ENCODE measurements at regions not wholly inside any gene's neighbourhood (a gene's known extent, or its start where the extent isn't known, plus 50 kb on each side); places are given as distances from the start of the nearest gene placed in this dataset.

- Histone ChIP-seq H3K27me3 (ENCODE audit: insufficient read depth in 3 of 3, low read length in 2 of 3) (no peaks in the 10 kb centered on the region), H3K27ac (no peak overlapping the region), H3K4me1 (no peaks in the 10 kb centered on the region), H3K4me3 (no peak overlapping the region), H3K9me3 (no peaks in the 10 kb centered on the region), H3K36me3 (ENCODE audit: insufficient read depth in 1 of 2, low read depth in 1 of 2) (no peaks in the 10 kb centered on the region)
- no peak for TF ChIP-seq CTCF (IDR thresholded peaks at IDR 0.05)
- intact Hi-C loops (cut with DNase I) = no loop called here
- DNase-seq (no peak), ATAC-seq (no peak)
- 77 to 86% (median 79%) methylated on average over 5 of the region's 5 CpGs for WGBS, 3 donors
Observed at GRCh38 chr16:77076839-77077238, 114.2 kb upstream of the MON1B start.

GRCh38 chr16:77077256-77077922 is 113.6 kb upstream of the MON1B start:
- ATAC-seq (no peak), DNase-seq (no peak)
- no peaks in the 10 kb centered on the region for H3K4me1 ChIP-seq
- H3K4me3 ChIP-seq = no peak overlapping the region
- H3K27me3 ChIP-seq (ENCODE audit: insufficient read depth in 3 of 3, low read length in 2 of 3) = no peaks in the 10 kb centered on the region
- no peak for TF ChIP-seq CTCF (IDR thresholded peaks at IDR 0.05)
- 50 to 57% (median 53%) methylated on average over 8 of the region's 8 CpGs for WGBS, 3 donors
- no peaks in the 10 kb centered on the region for H3K36me3 ChIP-seq (ENCODE audit: insufficient read depth in 1 of 2, low read depth in 1 of 2)
- H3K9me3 ChIP-seq = no peaks in the 10 kb centered on the region
- intact Hi-C loops (cut with DNase I) = no loop called here
- no peak overlapping the region for H3K27ac ChIP-seq

GRCh38 chr16:77085981-77086380 is 105.0 kb upstream of the MON1B start:
- ATAC-seq (no peak), DNase-seq (no peak)
- TF ChIP-seq CTCF (IDR thresholded peaks at IDR 0.05) = no peak
- Histone ChIP-seq H3K27ac (no peak overlapping the region), H3K9me3 (no peaks in the 10 kb centered on the region), H3K4me3 (no peak overlapping the region), H3K27me3 (ENCODE audit: insufficient read depth in 3 of 3, low read length in 2 of 3) (no peaks in the 10 kb centered on the region), H3K4me1 (no peaks in the 10 kb centered on the region), H3K36me3 (ENCODE audit: insufficient read depth in 1 of 2, low read depth in 1 of 2) (no peaks in the 10 kb centered on the region)
- intact Hi-C loops (cut with DNase I) = no loop called here
- 45 to 55% (median 53%) methylated on average over 1 of the region's 1 CpG for WGBS, 3 donors

GRCh38 chr16:77090062-77090461 is 100.9 kb upstream of the MON1B start:
- H3K4me1 ChIP-seq = no peaks in the 10 kb centered on the region
- TF ChIP-seq CTCF (IDR thresholded peaks at IDR 0.05) = no peak
- no peaks in the 10 kb centered on the region for H3K36me3 ChIP-seq (ENCODE audit: insufficient read depth in 1 of 2, low read depth in 1 of 2)
- H3K9me3 ChIP-seq = no peaks in the 10 kb centered on the region
- DNase-seq (no peak), ATAC-seq (no peak)
- intact Hi-C loops (cut with DNase I) = no loop called here
- H3K27ac ChIP-seq = no peak overlapping the region
- WGBS, 3 donors = 54 to 80% (median 71%) methylated on average over 1 of the region's 1 CpG
- H3K4me3 ChIP-seq = no peak overlapping the region
- no peaks in the 10 kb centered on the region for H3K27me3 ChIP-seq (ENCODE audit: insufficient read depth in 3 of 3, low read length in 2 of 3)

- Histone ChIP-seq H3K4me1 (no peaks in the 10 kb centered on the region), H3K36me3 (ENCODE audit: insufficient read depth in 1 of 2, low read depth in 1 of 2) (no peaks in the 10 kb centered on the region), H3K4me3 (no peak overlapping the region), H3K9me3 (no peaks in the 10 kb centered on the region), H3K27ac (no peak overlapping the region), H3K27me3 (ENCODE audit: insufficient read depth in 3 of 3, low read length in 2 of 3) (no peaks in the 10 kb centered on the region)
- TF ChIP-seq CTCF (IDR thresholded peaks at IDR 0.05) = no peak
- 80 to 87% (median 86%) methylated on average over 4 of the region's 4 CpGs for WGBS, 3 donors
- no peak for ATAC-seq
- DNase-seq = no peak
- intact Hi-C loops (cut with DNase I) = no loop called here
Observed at GRCh38 chr16:77093309-77093708, 97.7 kb upstream of the MON1B start.
